HEK293 (cell line): ENCODE measurements at regions not wholly inside any gene's neighbourhood (a gene's known extent, or its start where the extent isn't known, plus 50 kb on each side); places are given as distances from the start of the nearest gene placed in this dataset.

Source experiments
- CTCF ChIP-seq: fragments of 450-650 bp; formaldehyde crosslinking; IDR thresholded peaks from 2 replicates; pipeline ENCODE4 v1.5.1; 2016; ENCODE audit warnings: missing biosample characterization, missing genetic modification characterization
- KLF8 ChIP-seq: fragments of 450-650 bp; formaldehyde crosslinking; IDR thresholded peaks from 2 replicates; pipeline ENCODE4 v1.5.1; 2016; ENCODE audit warnings: missing biosample characterization, missing genetic modification characterization
- MYNN ChIP-seq: fragments of 450-650 bp; formaldehyde crosslinking; IDR thresholded peaks from 2 replicates; pipeline ENCODE4 v1.5.1; 2016; ENCODE audit warnings: missing biosample characterization, missing genetic modification characterization, borderline replicate concordance
- REST ChIP-seq: fragments of 450-650 bp; formaldehyde crosslinking; IDR thresholded peaks from 2 replicates; pipeline ENCODE4 v1.5.1; 2016; ENCODE audit warnings: missing biosample characterization, missing genetic modification characterization
- SP2 ChIP-seq: fragments of 450-650 bp; formaldehyde crosslinking; IDR thresholded peaks from 2 replicates; pipeline ENCODE4 v1.5.1; 2016; ENCODE audit warnings: missing biosample characterization, missing genetic modification characterization
- TCF7L2 ChIP-seq: IDR thresholded peaks from 2 replicates; pipeline ENCODE4 v1.6.1; 2011; ENCODE audit warnings: low read depth, mild to moderate bottlenecking, inconsistent platforms, low read length, moderate library complexity, borderline replicate concordance
- ZNF146 ChIP-seq: fragments of 450-650 bp; formaldehyde crosslinking; IDR thresholded peaks from 2 replicates; pipeline ENCODE4 v1.5.1; 2016; ENCODE audit warnings: missing biosample characterization, missing genetic modification characterization
- ZNF335 ChIP-seq: fragments of 450-650 bp; formaldehyde crosslinking; conservative IDR thresholded peaks from 2 replicates; pipeline ENCODE4 v1.5.1; 2016; ENCODE audit warnings: missing biosample characterization, missing genetic modification characterization
- ZNF704 ChIP-seq: fragments of 450-650 bp; formaldehyde crosslinking; IDR thresholded peaks from 2 replicates; pipeline ENCODE4 v1.5.1; 2016; ENCODE audit warnings: missing biosample characterization, missing genetic modification characterization
- TF ChIP-seq, protein P1 (sequence below): fragments of 450-650 bp; formaldehyde crosslinking; IDR thresholded peaks from 2 replicates; pipeline ENCODE4; 2016; ENCODE audit warnings: missing biosample characterization, missing genetic modification characterization
- TF ChIP-seq, protein P2 (sequence below): fragments of 450-650 bp; formaldehyde crosslinking; IDR thresholded peaks from 2 replicates; pipeline ENCODE4 v1.5.1; 2016; ENCODE audit warnings: missing biosample characterization, missing genetic modification characterization

- no peak for TF ChIP-seq TCF7L2
- TF ChIP-seq, protein P1, sequence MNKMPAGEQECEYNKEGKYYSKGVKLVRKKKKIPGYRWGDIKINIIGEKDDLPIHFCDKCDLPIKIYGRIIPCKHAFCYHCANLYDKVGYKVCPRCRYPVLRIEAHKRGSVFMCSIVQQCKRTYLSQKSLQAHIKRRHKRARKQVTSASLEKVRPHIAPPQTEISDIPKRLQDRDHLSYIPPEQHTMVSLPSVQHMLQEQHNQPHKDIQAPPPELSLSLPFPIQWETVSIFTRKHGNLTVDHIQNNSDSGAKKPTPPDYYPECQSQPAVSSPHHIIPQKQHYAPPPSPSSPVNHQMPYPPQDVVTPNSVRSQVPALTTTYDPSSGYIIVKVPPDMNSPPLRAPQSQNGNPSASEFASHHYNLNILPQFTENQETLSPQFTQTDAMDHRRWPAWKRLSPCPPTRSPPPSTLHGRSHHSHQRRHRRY = no peak
- no peak for TF ChIP-seq ZNF146 (tag by site-specific recombination)
- TF ChIP-seq CTCF (tag by site-specific recombination) = no peak
- no peak for TF ChIP-seq KLF8 (tag by site-specific recombination)
- TF ChIP-seq ZNF704 (tag by site-specific recombination) = no peak
- TF ChIP-seq SP2 (tag by site-specific recombination) = no peak
- no peak for TF ChIP-seq MYNN (tag by site-specific recombination)
- TF ChIP-seq, protein P2, sequence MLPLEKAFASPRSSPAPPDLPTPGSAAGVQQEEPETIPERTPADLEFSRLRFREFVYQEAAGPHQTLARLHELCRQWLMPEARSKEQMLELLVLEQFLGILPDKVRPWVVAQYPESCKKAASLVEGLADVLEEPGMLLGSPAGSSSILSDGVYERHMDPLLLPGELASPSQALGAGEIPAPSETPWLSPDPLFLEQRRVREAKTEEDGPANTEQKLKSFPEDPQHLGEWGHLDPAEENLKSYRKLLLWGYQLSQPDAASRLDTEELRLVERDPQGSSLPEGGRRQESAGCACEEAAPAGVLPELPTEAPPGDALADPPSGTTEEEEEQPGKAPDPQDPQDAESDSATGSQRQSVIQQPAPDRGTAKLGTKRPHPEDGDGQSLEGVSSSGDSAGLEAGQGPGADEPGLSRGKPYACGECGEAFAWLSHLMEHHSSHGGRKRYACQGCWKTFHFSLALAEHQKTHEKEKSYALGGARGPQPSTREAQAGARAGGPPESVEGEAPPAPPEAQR (tag by site-specific recombination) = no peak
- TF ChIP-seq REST (tag by site-specific recombination) = no peak
- TF ChIP-seq ZNF335 (tag by site-specific recombination) = no peak
These were observed 1018.4 kb upstream of the INTU start for GRCh38 chr4:126614356-126614855.
